B cell (primary cell): ENCODE measurements at regions not wholly inside any gene's neighbourhood (a gene's known extent, or its start where the extent isn't known, plus 50 kb on each side); places are given as distances from the start of the nearest gene placed in this dataset.

ENCODE experiments used
- ATAC-seq: fragments of 200-7000 bp; cut with Tn5 transposase; one replicate; pipeline ENCODE4 v1.10.0; 2021; ENCODE audit warnings: low read depth, mild to moderate bottlenecking, moderate number of reproducible peaks, moderate library complexity
- CTCF ChIA-PET: fragments of 350-600 bp; sonication (Branson Sonifier 250); formaldehyde crosslinking; loops from one replicate; lab custom pipeline; 2021; ENCODE audit warnings: antibody characterized with exemption, inconsistent platforms; lab: Charles Lee
- POLR2A ChIA-PET: fragments of 350-600 bp; sonication (Branson Sonifier 250); formaldehyde crosslinking; loops from one replicate; lab custom pipeline; 2021; ENCODE audit warnings: antibody characterized with exemption; lab: Charles Lee
- DNase-seq: peaks from one replicate; pipeline ENCODE4 v3.0.0; 2013
- H2AFZ ChIP-seq: 2 replicates; pipeline ENCODE4 v1.6.1; 2012; ENCODE audit warnings: mild to moderate bottlenecking, low read depth, low read length; ENCODE audit not compliant: insufficient read depth, poor library complexity, severe bottlenecking
- H3K27ac ChIP-seq, 2 donors: 1 replicate in 1 of 2; 2 replicates in 1 of 2; pipeline ENCODE4 v1.5.1; 2012 to 2013; ENCODE audit warnings: low read length in 2 of 2, mild to moderate bottlenecking in 2 of 2, moderate library complexity in 1 of 2
- H3K27me3 ChIP-seq, 4 experiments: fragments of 200-600 bp in 1 of 4; sonication (generic) in 1 of 4; replicated peaks in 1 of 4; 1 replicate in 2 of 4; 2 replicates in 2 of 4; pipeline versions ENCODE4 v1.6.1 to v1.7.0; 2013 to 2016; ENCODE audit warnings: low read length in 3 of 4, mild to moderate bottlenecking in 2 of 4, mixed read lengths in 1 of 4, moderate library complexity in 1 of 4; ENCODE audit not compliant: insufficient read depth in 4 of 4, control insufficient read depth in 3 of 4; ENCODE audit errors: control extremely low read depth in 1 of 4
- H3K36me3 ChIP-seq, 2 experiments: replicated peaks in 1 of 2; 1 replicate in 1 of 2; 2 replicates in 1 of 2; pipeline versions ENCODE4 v1.6.1 to v1.7.1; 2013; ENCODE audit warnings: low read length in 1 of 2; ENCODE audit not compliant: insufficient read depth in 2 of 2, control insufficient read depth in 1 of 2; ENCODE audit errors: control extremely low read depth in 1 of 2, extremely low read depth in 1 of 2
- H3K4me1 ChIP-seq, 2 donors: fragments of 200-600 bp in 1 of 2; sonication (generic) in 1 of 2; 1 replicate in 1 of 2; 2 replicates in 1 of 2; pipeline versions ENCODE4 v1.5.1 to v1.6.1; 2013 to 2017; ENCODE audit warnings: low read length in 2 of 2; ENCODE audit not compliant: control insufficient read depth in 2 of 2, insufficient read depth in 2 of 2
- H3K4me2 ChIP-seq: replicated peaks from 2 replicates; pipeline ENCODE3; 2012; ENCODE audit warnings: mild to moderate bottlenecking, low read depth, low read length; ENCODE audit not compliant: poor library complexity, severe bottlenecking
- H3K4me3 ChIP-seq, 5 experiments: fragments of 200-600 bp in 1 of 5; sonication (generic) in 1 of 5; 1 replicate in 3 of 5; 2 replicates in 2 of 5; pipeline versions ENCODE4 v1.5.1 to v1.7.0; 2011 to 2016; ENCODE audit warnings: low read length in 4 of 5, mild to moderate bottlenecking in 4 of 5, low read depth in 2 of 5, control low read depth in 1 of 5, moderate library complexity in 1 of 5; ENCODE audit not compliant: insufficient read depth in 1 of 5; ENCODE audit errors: control extremely low read depth in 1 of 5, extremely low read depth in 1 of 5
- H3K79me2 ChIP-seq: fragments of 200-600 bp; sonication (generic); one replicate; pipeline ENCODE4 v1.6.0; 2016; ENCODE audit warnings: low read length; ENCODE audit not compliant: control insufficient read depth, insufficient read depth
- H3K9ac ChIP-seq: fragments of 200-600 bp; sonication (generic); 2 replicates; pipeline ENCODE4 v1.6.1; 2017; ENCODE audit warnings: mild to moderate bottlenecking, low read length, moderate library complexity
- H3K9me3 ChIP-seq, 3 donors: one replicate each; pipeline versions ENCODE4 v1.6.1 to v1.7.1; 2013; ENCODE audit warnings: low read length in 2 of 3; ENCODE audit not compliant: control insufficient read depth in 2 of 3, insufficient read depth in 1 of 3; ENCODE audit errors: control extremely low read depth in 1 of 3
- H4K20me1 ChIP-seq: 2 replicates; pipeline ENCODE4 v1.6.0; 2012; ENCODE audit warnings: mild to moderate bottlenecking, low read length; ENCODE audit not compliant: insufficient read depth, control insufficient read depth, poor library complexity, severe bottlenecking
- H3K27ac Mint-ChIP-seq: one replicate; pipeline ENCODE4 v1.8.0; 2021; ENCODE audit warnings: mixed read lengths
- H3K27me3 Mint-ChIP-seq: one replicate; pipeline ENCODE4 v1.8.0; 2021; ENCODE audit warnings: mixed read lengths
- H3K4me1 Mint-ChIP-seq: one replicate; pipeline ENCODE4 v1.8.0; 2021; ENCODE audit warnings: mixed read lengths
- H3K4me3 Mint-ChIP-seq: one replicate; pipeline ENCODE4 v1.8.0; 2021; ENCODE audit warnings: mixed read lengths
- H3K9me3 Mint-ChIP-seq: one replicate; pipeline ENCODE4 v1.8.0; 2022; ENCODE audit warnings: mixed read lengths; ENCODE audit not compliant: insufficient read depth
- EZH2 ChIP-seq: IDR thresholded peaks from 2 replicates; pipeline ENCODE4 v1.6.1; 2012; ENCODE audit warnings: borderline replicate concordance, low read depth, mild to moderate bottlenecking, moderate library complexity, low read length; ENCODE audit not compliant: insufficient read depth, poor library complexity, severe bottlenecking
- WGBS: methylation state at CpG from one replicate; pipeline ENCODE4 v1.1.5; 2013; ENCODE audit warnings: missing lambda C conversion rate; ENCODE audit not compliant: insufficient coverage; 5-methylcytosine and 5-hydroxymethylcytosine counted together
- intact Hi-C: fragments of 100-400 bp; cut with micrococcal nuclease; formaldehyde crosslinking; loops from one replicate; pipeline ENCODE4 v1.10.0; 2022
- TF ChIP-seq, protein P1 (sequence below): fragments of 200-600 bp; IDR thresholded peaks from one replicate; pipeline ENCODE4 v1.8.0; 2022; ENCODE audit warnings: antibody characterized with exemption, mild to moderate bottlenecking

DNA sequence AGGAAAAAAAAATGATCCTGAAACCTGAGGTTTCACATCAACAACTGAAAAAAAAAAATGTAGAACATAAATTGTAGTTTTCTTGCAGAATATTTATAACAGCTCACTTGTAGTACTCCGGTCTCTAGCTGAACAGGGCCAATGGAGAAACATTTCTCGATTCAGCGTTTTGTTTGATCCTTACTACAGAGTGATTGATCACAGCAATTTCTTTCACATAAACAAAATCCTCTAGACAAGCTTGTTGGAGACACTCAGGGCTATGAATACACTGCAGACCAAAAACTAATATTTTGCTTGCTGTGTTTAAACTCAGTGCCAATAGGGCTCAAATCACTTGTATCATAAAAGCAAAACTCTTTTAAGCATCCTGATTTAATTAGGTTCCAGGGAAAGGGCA lies 127.0 kb upstream of the CNTN6 start:
- WGBS, result 95% methylated on average over 3 of the region's 3 CpGs
- CTCF ChIA-PET, result no interaction called here
- POLR2A ChIA-PET, result no interaction called here

DNA sequence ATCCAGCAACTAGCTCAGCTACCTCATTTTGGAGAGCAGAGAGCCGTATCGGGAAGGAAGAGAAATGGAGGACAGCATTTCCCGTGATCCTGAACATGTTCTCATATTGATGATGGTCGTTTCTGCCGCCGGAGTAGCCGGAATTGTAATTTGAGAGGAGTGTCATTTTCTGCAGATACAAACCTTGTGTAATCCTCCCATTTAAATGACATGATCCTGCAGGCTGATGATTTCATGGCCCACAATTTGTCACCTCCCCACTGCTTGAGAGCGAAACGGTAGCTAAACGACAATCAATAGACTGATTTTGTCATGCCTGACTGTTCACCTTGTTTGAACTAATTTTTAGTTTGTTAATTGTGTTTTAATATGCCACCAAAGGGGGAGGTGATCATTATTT lies 126.5 kb upstream of the CNTN6 start:
- Histone ChIP-seq H3K4me3 (no peak overlapping the region), H3K9me3 (peaks cover 0 to 2% (median 1%) of the 10 kb centered on the region in 3 donors), H4K20me1 (no peaks in the 10 kb centered on the region), H3K27me3 (no peaks in the 10 kb centered on the region), H2AFZ (no peak overlapping the region), H3K4me1 (no peaks in the 10 kb centered on the region), H3K36me3 (no peaks in the 10 kb centered on the region), H3K27ac (no peak overlapping the region), H3K9ac (no peak overlapping the region), H3K4me2 (no peak overlapping the region), H3K79me2 (no peaks in the 10 kb centered on the region)
- Mint-ChIP-seq H3K4me1 (no peaks in the 10 kb centered on the region), H3K9me3 (peaks cover 3% of the 10 kb centered on the region), H3K27me3 (no peaks in the 10 kb centered on the region), H3K27ac (no peak overlapping the region), H3K4me3 (no peak overlapping the region)
- no CpG with 5 or more reads among the region's 10 CpGs for WGBS
- POLR2A ChIA-PET, result no interaction called here
- no peak for ATAC-seq
- CTCF ChIA-PET, result no interaction called here
- intact Hi-C loops, result no loop called here
- TF ChIP-seq, protein P1, sequence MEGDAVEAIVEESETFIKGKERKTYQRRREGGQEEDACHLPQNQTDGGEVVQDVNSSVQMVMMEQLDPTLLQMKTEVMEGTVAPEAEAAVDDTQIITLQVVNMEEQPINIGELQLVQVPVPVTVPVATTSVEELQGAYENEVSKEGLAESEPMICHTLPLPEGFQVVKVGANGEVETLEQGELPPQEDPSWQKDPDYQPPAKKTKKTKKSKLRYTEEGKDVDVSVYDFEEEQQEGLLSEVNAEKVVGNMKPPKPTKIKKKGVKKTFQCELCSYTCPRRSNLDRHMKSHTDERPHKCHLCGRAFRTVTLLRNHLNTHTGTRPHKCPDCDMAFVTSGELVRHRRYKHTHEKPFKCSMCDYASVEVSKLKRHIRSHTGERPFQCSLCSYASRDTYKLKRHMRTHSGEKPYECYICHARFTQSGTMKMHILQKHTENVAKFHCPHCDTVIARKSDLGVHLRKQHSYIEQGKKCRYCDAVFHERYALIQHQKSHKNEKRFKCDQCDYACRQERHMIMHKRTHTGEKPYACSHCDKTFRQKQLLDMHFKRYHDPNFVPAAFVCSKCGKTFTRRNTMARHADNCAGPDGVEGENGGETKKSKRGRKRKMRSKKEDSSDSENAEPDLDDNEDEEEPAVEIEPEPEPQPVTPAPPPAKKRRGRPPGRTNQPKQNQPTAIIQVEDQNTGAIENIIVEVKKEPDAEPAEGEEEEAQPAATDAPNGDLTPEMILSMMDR, result no peak
- no peak for TF ChIP-seq EZH2
- no peak for DNase-seq

More for the DNA sequence above, 127.0 kb upstream of the CNTN6 start:
- no peak overlapping the region for H2AFZ ChIP-seq
- H3K27me3 ChIP-seq, result no peaks in the 10 kb centered on the region
- H3K79me2 ChIP-seq, result no peaks in the 10 kb centered on the region
- Mint-ChIP-seq H3K27me3 (no peaks in the 10 kb centered on the region), H3K4me1 (no peaks in the 10 kb centered on the region), H3K27ac (no peak overlapping the region), H3K4me3 (no peak overlapping the region), H3K9me3 (peaks cover 2% of the 10 kb centered on the region)
- H3K9ac ChIP-seq, result no peak overlapping the region
- H3K4me1 ChIP-seq, result no peaks in the 10 kb centered on the region
- H4K20me1 ChIP-seq, result no peaks in the 10 kb centered on the region
- intact Hi-C loops, result no loop called here
- ATAC-seq (no peak), DNase-seq (no peak)
- H3K36me3 ChIP-seq, result no peaks in the 10 kb centered on the region
- TF ChIP-seq, protein P1, result no peak
- TF ChIP-seq EZH2, result no peak
- H3K27ac ChIP-seq, result no peak overlapping the region
- peaks cover 0 to 1% (median 0%) of the 10 kb centered on the region in 3 donors for H3K9me3 ChIP-seq
- H3K4me2 ChIP-seq, result no peak overlapping the region
- H3K4me3 ChIP-seq, result no peak overlapping the region
